H1 (cell line): ENCODE measurements at regions not wholly inside any gene's neighbourhood (a gene's known extent, or its start where the extent isn't known, plus 50 kb on each side); places are given as distances from the start of the nearest gene placed in this dataset.

ENCODE experiments used
- ASH2L ChIP-seq: fragments of 200-600, 300-600 bp; sonication (generic); IDR thresholded peaks from one replicate; pipeline ENCODE4 v1.7.1; 2017; ENCODE audit warnings: low read length
- CEBPB ChIP-seq: IDR thresholded peaks from 2 replicates; pipeline ENCODE4 v1.6.1; 2012; ENCODE audit warnings: low read depth, low read length
- CTCF ChIP-seq, 3 experiments: IDR thresholded peaks; 1 replicate in 2 of 3; 2 replicates in 1 of 3; pipeline versions ENCODE4 v1.5.1 to v1.6.1; 2011; ENCODE audit warnings: low read length in 3 of 3, mild to moderate bottlenecking in 3 of 3, inconsistent platforms in 2 of 3, low read depth in 1 of 3, moderate library complexity in 1 of 3; ENCODE audit not compliant: insufficient read depth in 1 of 3; ENCODE audit errors: control extremely low read depth in 1 of 3
- JUN ChIP-seq: IDR thresholded peaks from 2 replicates; pipeline ENCODE4 v1.6.1; 2011; ENCODE audit warnings: low read depth, mild to moderate bottlenecking, improper control_type of control experiment, low read length
- JUND ChIP-seq: IDR thresholded peaks from 2 replicates; pipeline ENCODE4 v1.6.1; 2011; ENCODE audit warnings: mild to moderate bottlenecking, improper control_type of control experiment, low read length
- NRF1 ChIP-seq: IDR thresholded peaks from 2 replicates; pipeline ENCODE4 v1.6.1; 2011; ENCODE audit warnings: mild to moderate bottlenecking, low read depth, low read length, improper control_type of control experiment
- PHF8 ChIP-seq: fragments of 200-600 bp; sonication (generic); conservative IDR thresholded peaks from 2 replicates; pipeline ENCODE4 v1.7.1; 2012; ENCODE audit warnings: low read depth, mild to moderate bottlenecking, inconsistent platforms, low read length, moderate library complexity
- POLR2AphosphoS5 ChIP-seq: IDR thresholded peaks from 2 replicates; pipeline ENCODE4 v1.6.1; 2011; ENCODE audit warnings: low read depth, low read length
- SP1 ChIP-seq: IDR thresholded peaks from 2 replicates; pipeline ENCODE4 v1.6.1; 2011; ENCODE audit warnings: low read depth, low read length
- TBP ChIP-seq: IDR thresholded peaks from 2 replicates; pipeline ENCODE4 v1.6.1; 2011; ENCODE audit warnings: low read depth, low read length, improper control_type of control experiment
- TEAD4 ChIP-seq: IDR thresholded peaks from 2 replicates; pipeline ENCODE4 v1.6.1; 2012; ENCODE audit warnings: low read depth, low read length, inconsistent platforms, mixed read lengths
- YY1 ChIP-seq: IDR thresholded peaks from 2 replicates; pipeline ENCODE4 v1.6.1; 2011; ENCODE audit warnings: low read depth, mild to moderate bottlenecking, low read length
- ZNF274 ChIP-seq: IDR thresholded peaks from 2 replicates; pipeline ENCODE4 v1.7.0; 2012; ENCODE audit warnings: low read length, borderline replicate concordance; ENCODE audit errors: extremely low read depth
- TF ChIP-seq, protein P1 (sequence below): IDR thresholded peaks from 2 replicates; pipeline ENCODE4 v1.6.1; 2012; ENCODE audit warnings: inconsistent platforms

- TF ChIP-seq, protein P1, sequence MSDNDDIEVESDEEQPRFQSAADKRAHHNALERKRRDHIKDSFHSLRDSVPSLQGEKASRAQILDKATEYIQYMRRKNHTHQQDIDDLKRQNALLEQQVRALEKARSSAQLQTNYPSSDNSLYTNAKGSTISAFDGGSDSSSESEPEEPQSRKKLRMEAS = no peak
- TF ChIP-seq CTCF (IDR thresholded peaks at IDR 0.05; ENCODE audit: control extremely low read depth in 1 of 3, insufficient read depth in 1 of 3, low read depth in 1 of 3, low read length in 3 of 3) (no peak), JUN (no peak), TEAD4 (no peak), YY1 (no peak), ASH2L (no peak), SP1 (no peak), JUND (no peak), POLR2AphosphoS5 (no peak), ZNF274 (no peak), NRF1 (no peak), CEBPB (no peak), PHF8 (no peak), TBP (no peak)
Observed at GRCh38 chr7:17546189-17546588, 247.7 kb downstream of the AHR start.
